RWPE2 (cell line): ENCODE measurements at regions not wholly inside any gene's neighbourhood (a gene's known extent, or its start where the extent isn't known, plus 50 kb on each side); places are given as distances from the start of the nearest gene placed in this dataset.

Experiments used
- ATAC-seq: fragments of 200-7000 bp; cut with Tn5 transposase; 3 replicates; pipeline ENCODE4 v1.9.1; 2021; ENCODE audit warnings: low read depth
- DNase-seq: peaks from one replicate; pipeline ENCODE4 v3.0.0-alpha.2; 2020; ENCODE audit warnings: low spot score
- H3K27ac ChIP-seq: fragments of 450-650 bp; 2 replicates; pipeline ENCODE4 v1.5.1; 2017; ENCODE audit warnings: mild to moderate bottlenecking; ENCODE audit not compliant: poor library complexity, severe bottlenecking
- H3K27me3 ChIP-seq: fragments of 250-450 bp; sonication (Bioruptor Pico); 2 replicates; pipeline ENCODE4 v1.5.1; 2021; ENCODE audit warnings: mild to moderate bottlenecking, moderate library complexity; ENCODE audit not compliant: insufficient read depth, poor library complexity, severe bottlenecking
- H3K36me3 ChIP-seq: fragments of 250-450 bp; sonication (Bioruptor Pico); 2 replicates; pipeline ENCODE4 v1.5.1; 2020; ENCODE audit warnings: low read depth, mild to moderate bottlenecking, moderate library complexity
- H3K4me1 ChIP-seq: fragments of 250-450 bp; sonication (Bioruptor Pico); 2 replicates; pipeline ENCODE4 v1.5.1; 2021; ENCODE audit warnings: mild to moderate bottlenecking, moderate library complexity; ENCODE audit not compliant: insufficient read depth, poor library complexity, severe bottlenecking
- H3K4me3 ChIP-seq: fragments of 250-450 bp; sonication (Bioruptor Pico); 2 replicates; pipeline ENCODE4 v1.5.1; 2021; ENCODE audit warnings: mild to moderate bottlenecking, moderate library complexity; ENCODE audit not compliant: severe bottlenecking
- H3K9me3 ChIP-seq: fragments of 250-450 bp; sonication (Bioruptor Pico); 2 replicates; pipeline ENCODE4 v1.5.1; 2021; ENCODE audit warnings: mild to moderate bottlenecking, moderate library complexity; ENCODE audit not compliant: severe bottlenecking
- TF ChIP-seq, protein P1 (sequence below): fragments of 450-650 bp; IDR thresholded peaks from one replicate; pipeline ENCODE4 v1.5.1; 2017; ENCODE audit warnings: mild to moderate bottlenecking, moderate library complexity; ENCODE audit not compliant: poor library complexity, severe bottlenecking

DNA sequence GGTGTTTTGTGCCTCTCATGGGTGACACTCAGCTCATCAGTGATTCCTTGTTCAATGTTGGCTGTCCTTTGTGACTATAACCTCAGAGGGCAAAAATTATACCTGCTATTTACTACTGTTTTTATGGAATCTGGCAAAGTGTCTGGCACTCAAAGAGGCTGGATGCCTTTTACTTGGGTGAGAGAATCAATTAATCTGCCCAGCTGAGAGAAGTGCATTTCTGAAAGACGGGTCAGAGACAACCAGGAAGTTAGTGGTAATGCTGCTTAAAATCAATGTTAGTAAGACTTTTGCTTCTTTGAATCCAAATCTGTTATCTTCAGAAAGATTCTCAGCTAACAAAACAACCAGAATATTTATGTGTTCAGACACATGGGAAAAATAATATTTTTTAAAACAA is 436.2 kb upstream of the SUCLG2 start:
- Histone ChIP-seq H3K4me1 (no peaks in the 10 kb centered on the region), H3K4me3 (no peak overlapping the region), H3K36me3 (no peaks in the 10 kb centered on the region), H3K27me3 (no peaks in the 10 kb centered on the region), H3K9me3 (no peaks in the 10 kb centered on the region), H3K27ac (no peak overlapping the region)
- DNase-seq = no peak
- ATAC-seq = no peak
- TF ChIP-seq, protein P1, sequence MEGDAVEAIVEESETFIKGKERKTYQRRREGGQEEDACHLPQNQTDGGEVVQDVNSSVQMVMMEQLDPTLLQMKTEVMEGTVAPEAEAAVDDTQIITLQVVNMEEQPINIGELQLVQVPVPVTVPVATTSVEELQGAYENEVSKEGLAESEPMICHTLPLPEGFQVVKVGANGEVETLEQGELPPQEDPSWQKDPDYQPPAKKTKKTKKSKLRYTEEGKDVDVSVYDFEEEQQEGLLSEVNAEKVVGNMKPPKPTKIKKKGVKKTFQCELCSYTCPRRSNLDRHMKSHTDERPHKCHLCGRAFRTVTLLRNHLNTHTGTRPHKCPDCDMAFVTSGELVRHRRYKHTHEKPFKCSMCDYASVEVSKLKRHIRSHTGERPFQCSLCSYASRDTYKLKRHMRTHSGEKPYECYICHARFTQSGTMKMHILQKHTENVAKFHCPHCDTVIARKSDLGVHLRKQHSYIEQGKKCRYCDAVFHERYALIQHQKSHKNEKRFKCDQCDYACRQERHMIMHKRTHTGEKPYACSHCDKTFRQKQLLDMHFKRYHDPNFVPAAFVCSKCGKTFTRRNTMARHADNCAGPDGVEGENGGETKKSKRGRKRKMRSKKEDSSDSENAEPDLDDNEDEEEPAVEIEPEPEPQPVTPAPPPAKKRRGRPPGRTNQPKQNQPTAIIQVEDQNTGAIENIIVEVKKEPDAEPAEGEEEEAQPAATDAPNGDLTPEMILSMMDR = no peak

DNA sequence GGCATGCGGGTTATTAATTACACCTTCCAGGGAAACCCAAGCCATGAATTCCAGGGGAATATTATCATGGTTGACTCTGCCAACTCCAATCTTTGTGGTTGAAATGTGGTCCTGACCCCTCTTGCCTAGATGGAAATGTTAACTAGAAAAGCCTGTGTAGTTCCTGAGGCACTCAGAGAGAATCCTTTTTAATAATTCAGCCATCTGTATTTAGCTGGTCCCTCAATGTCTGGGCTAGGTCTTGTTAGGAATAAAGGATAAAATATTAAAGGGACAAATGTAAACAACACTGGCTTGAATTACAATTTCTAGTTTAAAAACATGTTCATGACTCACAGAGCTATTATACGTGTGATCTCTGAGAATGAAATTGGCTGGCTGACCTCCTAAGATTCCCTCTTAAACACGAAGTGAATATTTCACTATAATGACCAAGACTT is 435.2 kb upstream of the SUCLG2 start:
- no peak overlapping the region for H3K4me3 ChIP-seq
- H3K36me3 ChIP-seq = no peaks in the 10 kb centered on the region
- no peak overlapping the region for H3K27ac ChIP-seq
- no peak for DNase-seq
- TF ChIP-seq, protein P1 = no peak
- H3K9me3 ChIP-seq = no peaks in the 10 kb centered on the region
- no peaks in the 10 kb centered on the region for H3K4me1 ChIP-seq
- no peak for ATAC-seq
- no peaks in the 10 kb centered on the region for H3K27me3 ChIP-seq

DNA sequence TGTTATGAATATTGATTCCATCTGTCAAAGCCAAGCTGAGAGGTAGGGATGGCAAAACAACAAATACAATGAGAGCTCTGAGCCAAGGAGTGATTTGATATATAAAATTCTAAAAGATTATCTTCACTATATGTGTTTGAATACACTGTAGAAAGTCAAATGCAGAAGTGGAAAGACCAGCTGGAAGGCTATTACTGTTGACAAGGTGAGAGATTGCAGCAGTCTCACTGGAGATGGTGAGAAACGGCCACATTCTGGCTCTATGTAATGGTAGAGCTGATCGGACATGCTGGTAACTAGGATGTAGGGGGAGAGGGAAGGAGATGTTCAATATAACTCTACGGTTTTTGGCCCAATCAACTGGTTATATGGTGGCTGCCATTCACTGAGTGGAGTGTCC is 434.2 kb upstream of the SUCLG2 start:
- no peak for DNase-seq
- no peaks in the 10 kb centered on the region for H3K4me1 ChIP-seq
- no peak overlapping the region for H3K4me3 ChIP-seq
- H3K27me3 ChIP-seq = no peaks in the 10 kb centered on the region
- H3K27ac ChIP-seq = no peak overlapping the region
- H3K36me3 ChIP-seq = no peaks in the 10 kb centered on the region
- no peak for ATAC-seq
- TF ChIP-seq, protein P1 = no peak
- no peaks in the 10 kb centered on the region for H3K9me3 ChIP-seq

DNA sequence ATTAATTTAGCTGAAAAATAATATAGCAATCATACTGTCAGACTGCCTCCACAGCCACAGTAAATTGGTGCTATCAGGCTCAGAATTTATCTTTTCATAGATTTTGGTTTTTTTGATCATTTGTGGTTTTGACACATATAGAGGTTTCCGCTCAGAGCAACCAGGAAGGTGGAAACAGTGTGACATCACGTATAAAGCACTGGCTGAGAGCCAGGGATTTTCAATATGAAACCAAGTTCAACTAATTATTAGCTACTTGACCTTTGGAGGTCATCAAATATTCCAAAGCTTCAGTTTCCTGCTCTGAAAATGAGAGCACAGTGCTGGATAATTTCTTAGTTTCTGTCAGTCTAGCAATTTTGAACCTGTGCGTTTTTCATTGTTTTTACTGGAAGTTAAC is 433.8 kb upstream of the SUCLG2 start:
- ATAC-seq = no peak
- no peaks in the 10 kb centered on the region for H3K27me3 ChIP-seq
- no peak overlapping the region for H3K27ac ChIP-seq
- no peaks in the 10 kb centered on the region for H3K9me3 ChIP-seq
- DNase-seq = no peak
- TF ChIP-seq, protein P1 = no peak
- no peak overlapping the region for H3K4me3 ChIP-seq
- H3K36me3 ChIP-seq = no peaks in the 10 kb centered on the region
- no peaks in the 10 kb centered on the region for H3K4me1 ChIP-seq

DNA sequence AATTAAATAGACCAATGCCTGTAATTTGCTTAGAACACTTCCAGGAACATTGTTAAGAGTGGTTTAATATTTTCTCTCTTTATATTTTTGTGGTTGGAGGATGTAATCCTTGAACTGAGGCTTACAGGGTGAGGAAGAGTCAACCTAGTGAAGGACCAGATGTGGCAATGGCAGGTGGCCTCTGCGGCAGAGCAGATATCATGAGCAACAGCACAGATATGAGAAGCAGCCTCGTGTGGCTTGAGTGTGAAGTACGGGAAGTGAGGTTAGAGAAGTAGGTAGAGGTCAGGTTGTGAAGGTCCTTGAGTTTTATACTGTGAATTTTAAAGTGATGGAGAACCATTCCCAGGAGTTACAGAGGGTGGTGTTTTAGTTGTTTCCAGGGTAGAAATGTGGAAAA is 417.6 kb upstream of the SUCLG2 start:
- no peaks in the 10 kb centered on the region for H3K36me3 ChIP-seq
- H3K9me3 ChIP-seq = no peaks in the 10 kb centered on the region
- DNase-seq (no peak), ATAC-seq (no peak)
- no peak overlapping the region for H3K27ac ChIP-seq
- no peaks in the 10 kb centered on the region for H3K4me1 ChIP-seq
- no peaks in the 10 kb centered on the region for H3K27me3 ChIP-seq
- no peak overlapping the region for H3K4me3 ChIP-seq
- TF ChIP-seq, protein P1 = no peak
